ENCODE measurements at regions not wholly inside any gene's neighbourhood (a gene's known extent, or its start where the extent isn't known, plus 50 kb on each side); places are given as distances from the start of the nearest gene placed in this dataset.
"Not testable (repeated sequence)": the region's sequence is repeated elsewhere in the genome, so short reads cannot be mapped to it uniquely, and the experiment has no call there.

- FAIRE-seq; H3K4me2 ChIP-seq; H3K4me3 ChIP-seq; H3K9me3 ChIP-seq; DNase-seq (ENCODE audit: low read depth in 1 of 2, low spot score in 1 of 2); POLR2A ChIA-PET; ATAC-seq; CTCF ChIA-PET; H3K27ac ChIP-seq; H3K4me1 ChIP-seq: not testable (repeated sequence)
- WGBS (ENCODE audit: missing lambda C conversion rate), result no CpG with 5 or more reads among the region's 2 CpGs
These were observed 467.7 kb downstream of the FAM72C start for GRCh38 chr1:143504080-143504479.

GRCh38 chr1:143503048-143503447 is 468.7 kb downstream of the FAM72C start:
- H3K4me3 ChIP-seq; H3K4me2 ChIP-seq; CTCF ChIA-PET; FAIRE-seq; H3K9me3 ChIP-seq; H3K27ac ChIP-seq; H3K4me1 ChIP-seq; POLR2A ChIA-PET; ATAC-seq; DNase-seq (ENCODE audit: low read depth in 1 of 2, low spot score in 1 of 2): not testable (repeated sequence)
- TF ChIP-seq CHD4 (IDR thresholded peaks at IDR 0.05; ENCODE audit: borderline replicate concordance), result 0 out of 2 replicates have a peak, but pooled peaks have one; percentile 18
- 20% methylated on average over 2 of the region's 2 CpGs for WGBS (ENCODE audit: missing lambda C conversion rate)

- DNase-seq (ENCODE audit: low read depth in 1 of 2, low spot score in 1 of 2); CTCF ChIA-PET; ATAC-seq; H3K4me3 ChIP-seq; H3K9me3 ChIP-seq; H3K4me2 ChIP-seq; POLR2A ChIA-PET; FAIRE-seq; H3K4me1 ChIP-seq; H3K27ac ChIP-seq: not testable (repeated sequence)
- 0 out of 2 replicates have a peak, but pooled peaks have one; percentile 23 for TF ChIP-seq CHD4 (IDR thresholded peaks at IDR 0.05; ENCODE audit: borderline replicate concordance)
- 12% methylated on average over 4 of the region's 4 CpGs for WGBS (ENCODE audit: missing lambda C conversion rate)
These were observed 469.7 kb downstream of the FAM72C start for GRCh38 chr1:143502038-143502437.

- FAIRE-seq, result not testable (repeated sequence)
- H3K4me2 ChIP-seq, result peak overlapping the region; percentile 89
- WGBS (ENCODE audit: missing lambda C conversion rate), result 4% methylated on average over 25 of the region's 85 CpGs
These were observed 473.6 kb downstream of the FAM72C start for GRCh38 chr1:143498059-143498749.

GRCh38 chr1:143497374-143497747 is 474.4 kb downstream of the FAM72C start:
- Histone ChIP-seq H3K27ac (peak overlapping the region in 1 of 2 experiments; percentile 41; a peak in 2 of 6 replicates), H3K4me2 (peak overlapping the region; percentile 89), H3K4me3 (peak overlapping the region; percentile 48), H3K9me3 (no peaks in the 10 kb centered on the region), H3K4me1 (no peaks in the 10 kb centered on the region)
- FAIRE-seq (no peak), ATAC-seq (no peak), DNase-seq (ENCODE audit: low read depth in 1 of 2, low spot score in 1 of 2) (no peak)
- 24% methylated on average over 21 of the region's 50 CpGs for WGBS (ENCODE audit: missing lambda C conversion rate)
- POLR2A ChIA-PET, result no interaction called here
- CTCF ChIA-PET, result no interaction called here
- TF ChIP-seq SREBF2 (IDR thresholded peaks at IDR 0.05) (no peak), PBX3 (IDR thresholded peaks at IDR 0.05) (no peak), RNF2 (IDR thresholded peaks at IDR 0.05; ENCODE audit: borderline replicate concordance, low read depth) (no peak), NR3C1 (IDR thresholded peaks at IDR 0.05) (no peak), REST (IDR thresholded peaks at IDR 0.05) (no peak), RAD21 (conservative IDR thresholded peaks at IDR 0.05 in 1 of 2, IDR thresholded peaks at IDR 0.05 in 1 of 2) (no peak), CTCF (IDR thresholded peaks at IDR 0.05) (no peak), RFX5 (IDR thresholded peaks at IDR 0.05) (no peak), HOXB13 (CRISPR knock-in tag; IDR thresholded peaks at IDR 0.05; ENCODE audit: low read depth) (no peak), CBX2 (IDR thresholded peaks at IDR 0.05; ENCODE audit: borderline replicate concordance, low read depth) (no peak)

More at GRCh38 chr1:143498059-143498749, 473.6 kb downstream of the FAM72C start:
- CTCF ChIA-PET; POLR2A ChIA-PET; H3K9me3 ChIP-seq; ATAC-seq; DNase-seq (ENCODE audit: low read depth in 1 of 2, low spot score in 1 of 2); H3K4me1 ChIP-seq: not testable (repeated sequence)
- H3K4me3 ChIP-seq, result peak overlapping the region; percentile 48
- peak overlapping the region in 1 of 2 experiments; percentile 51; a peak in 2 of 6 replicates for H3K27ac ChIP-seq

GRCh38 chr1:143496526-143497373 is 475.0 kb downstream of the FAM72C start:
- H3K4me3 ChIP-seq, result peak overlapping the region; percentile 48
- FAIRE-seq; DNase-seq (ENCODE audit: low read depth in 1 of 2, low spot score in 1 of 2); CTCF ChIA-PET; H3K4me1 ChIP-seq; H3K9me3 ChIP-seq; ATAC-seq; H3K27ac ChIP-seq; POLR2A ChIA-PET: not testable (repeated sequence)
- H3K4me2 ChIP-seq, result peak overlapping the region; percentile 89
- WGBS (ENCODE audit: missing lambda C conversion rate), result 7% methylated on average over 2 of the region's 37 CpGs

Data from A549 (cell line).